NT2/D1 (cell line): ENCODE measurements at regions not wholly inside any gene's neighbourhood (a gene's known extent, or its start where the extent isn't known, plus 50 kb on each side); places are given as distances from the start of the nearest gene placed in this dataset.
"Not testable (repeated sequence)": the region's sequence is repeated elsewhere in the genome, so short reads cannot be mapped to it uniquely, and the experiment has no call there.

ENCODE experiments used
- DNase-seq: peaks from one replicate; pipeline ENCODE4 v3.0.0-alpha.2; 2011; ENCODE audit warnings: low read depth, low spot score
- H3K27me3 ChIP-seq: 2 replicates; pipeline ENCODE4 v1.6.0; 2011; ENCODE audit warnings: mild to moderate bottlenecking; ENCODE audit not compliant: insufficient read length, insufficient read depth
- H3K36me3 ChIP-seq: 2 replicates; pipeline ENCODE4 v1.6.1; 2011; ENCODE audit warnings: mild to moderate bottlenecking, low read length, mixed read lengths; ENCODE audit not compliant: insufficient read depth, insufficient read length
- H3K4me1 ChIP-seq: 2 replicates; pipeline ENCODE4 v1.5.1; 2011; ENCODE audit not compliant: insufficient read depth, insufficient read length
- H3K4me3 ChIP-seq: 2 replicates; pipeline ENCODE4 v1.5.1; 2011; ENCODE audit warnings: low read depth; ENCODE audit not compliant: insufficient read length
- H3K9ac ChIP-seq: 2 replicates; pipeline ENCODE4 v1.6.0; 2011; ENCODE audit warnings: low read depth; ENCODE audit not compliant: insufficient read length
- H3K9me3 ChIP-seq: 2 replicates; pipeline ENCODE4 v1.5.1; 2011; ENCODE audit warnings: mild to moderate bottlenecking, low read length; ENCODE audit not compliant: insufficient read depth
- SUZ12 ChIP-seq: IDR thresholded peaks from 2 replicates; pipeline ENCODE4 v1.6.1; 2011; ENCODE audit not compliant: insufficient read length, insufficient read depth; ENCODE audit errors: extremely low read depth
- YY1 ChIP-seq: IDR thresholded peaks from 2 replicates; pipeline ENCODE4 v1.6.1; 2011; ENCODE audit not compliant: insufficient read length, insufficient read depth
- ZNF274 ChIP-seq: IDR thresholded peaks from 2 replicates; pipeline ENCODE4 v1.6.1; 2011; ENCODE audit warnings: mild to moderate bottlenecking, low read depth, low read length

- no peaks in the 10 kb centered on the region for H3K27me3 ChIP-seq
- no peak for TF ChIP-seq YY1
- H3K9ac ChIP-seq = no peak overlapping the region
- DNase-seq = no peak
- no peaks in the 10 kb centered on the region for H3K4me1 ChIP-seq
- no peaks in the 10 kb centered on the region for H3K36me3 ChIP-seq
- H3K9me3 ChIP-seq = no peaks in the 10 kb centered on the region
- H3K4me3 ChIP-seq = no peak overlapping the region
Measured at GRCh38 chr14:83047059-83047830, 1513.6 kb upstream of the SEL1L start.

GRCh38 chr14:83053022-83053710 is 1519.5 kb upstream of the SEL1L start:
- no peak overlapping the region for H3K4me3 ChIP-seq
- TF ChIP-seq ZNF274 (no peak), YY1 (no peak), SUZ12 (no peak)
- H3K9me3 ChIP-seq = no peaks in the 10 kb centered on the region
- no peak overlapping the region for H3K9ac ChIP-seq
- no peak for DNase-seq
- H3K4me1 ChIP-seq = no peaks in the 10 kb centered on the region
- no peaks in the 10 kb centered on the region for H3K36me3 ChIP-seq
- H3K27me3 ChIP-seq = no peaks in the 10 kb centered on the region

GRCh38 chr14:83058068-83058467 is 1524.4 kb upstream of the SEL1L start:
- no peak overlapping the region for H3K4me3 ChIP-seq
- DNase-seq = no peak
- no peaks in the 10 kb centered on the region for H3K27me3 ChIP-seq
- H3K4me1 ChIP-seq = no peaks in the 10 kb centered on the region
- no peaks in the 10 kb centered on the region for H3K36me3 ChIP-seq
- no peaks in the 10 kb centered on the region for H3K9me3 ChIP-seq
- no peak overlapping the region for H3K9ac ChIP-seq
- TF ChIP-seq ZNF274 (no peak), YY1 (no peak), SUZ12 (no peak)

- H3K27me3 ChIP-seq = no peaks in the 10 kb centered on the region
- TF ChIP-seq YY1 (no peak), SUZ12 (no peak), ZNF274 (no peak)
- H3K4me1 ChIP-seq = no peaks in the 10 kb centered on the region
- H3K9me3 ChIP-seq = no peaks in the 10 kb centered on the region
- DNase-seq = no peak
- H3K36me3 ChIP-seq = no peaks in the 10 kb centered on the region
- no peak overlapping the region for H3K4me3 ChIP-seq
- H3K9ac ChIP-seq = no peak overlapping the region
Measured at GRCh38 chr14:83071888-83072501, 1538.3 kb upstream of the SEL1L start.

GRCh38 chr14:83085136-83085535 is 1551.5 kb upstream of the SEL1L start:
- no peak overlapping the region for H3K9ac ChIP-seq
- DNase-seq = no peak
- H3K27me3 ChIP-seq = no peaks in the 10 kb centered on the region
- no peak overlapping the region for H3K4me3 ChIP-seq
- no peak for TF ChIP-seq SUZ12
- TF ChIP-seq ZNF274 = no peak
- TF ChIP-seq YY1 = no peak
- H3K4me1 ChIP-seq = no peaks in the 10 kb centered on the region
- no peaks in the 10 kb centered on the region for H3K36me3 ChIP-seq
- H3K9me3 ChIP-seq = no peaks in the 10 kb centered on the region

- Histone ChIP-seq H3K4me3 (no peak overlapping the region), H3K4me1 (no peaks in the 10 kb centered on the region), H3K9me3 (no peaks in the 10 kb centered on the region), H3K36me3 (no peaks in the 10 kb centered on the region), H3K27me3 (no peaks in the 10 kb centered on the region), H3K9ac (no peak overlapping the region)
- TF ChIP-seq YY1 (no peak), SUZ12 (no peak), ZNF274 (no peak)
- DNase-seq = no peak
Measured at GRCh38 chr14:83085725-83086124, 1552.1 kb upstream of the SEL1L start.

GRCh38 chr14:83091991-83092956 is 1558.6 kb upstream of the SEL1L start:
- H3K9me3 ChIP-seq, H3K4me3 ChIP-seq, H3K4me1 ChIP-seq, DNase-seq, H3K27me3 ChIP-seq, H3K9ac ChIP-seq, H3K36me3 ChIP-seq: not testable (repeated sequence)
